Stimulated activated CD8-positive, alpha-beta memory T cell treated with anti-CD3 and anti-CD28 coated beads, Interleukin-12 subunit alpha, Interleukin-12 subunit beta, amount 100 ng/mL, for 24 hours (primary cell): ENCODE measurements at regions not wholly inside any gene's neighbourhood (a gene's known extent, or its start where the extent isn't known, plus 50 kb on each side); places are given as distances from the start of the nearest gene placed in this dataset.
"Not testable (repeated sequence)": the region's sequence is repeated elsewhere in the genome, so short reads cannot be mapped to it uniquely, and the experiment has no call there.

ENCODE experiments used
- DNase-seq: peaks from one replicate; pipeline ENCODE4 v3.0.0-alpha.2; 2020; ENCODE audit errors: extremely low read depth

GRCh38 chr1:121573881-121574504 is 389.2 kb downstream of the SRGAP2C start:
- DNase-seq, result not testable (repeated sequence)

GRCh38 chr1:121574505-121574899 is 389.7 kb downstream of the SRGAP2C start:
- not testable (repeated sequence) for DNase-seq

- DNase-seq, result not testable (repeated sequence)
These were observed 398.1 kb downstream of the SRGAP2C start for GRCh38 chr1:121582898-121583297.

- no peak for DNase-seq
These were observed 401.8 kb downstream of the SRGAP2C start for GRCh38 chr1:121586369-121587229.

- no peak for DNase-seq
These were observed 402.4 kb downstream of the SRGAP2C start for GRCh38 chr1:121587230-121587569.

GRCh38 chr1:121587777-121588176 is 403.0 kb downstream of the SRGAP2C start:
- no peak for DNase-seq

GRCh38 chr1:121594096-121594495 is 409.3 kb downstream of the SRGAP2C start:
- no peak for DNase-seq

GRCh38 chr1:121595089-121595488 is 410.3 kb downstream of the SRGAP2C start:
- DNase-seq, result no peak

GRCh38 chr1:121604843-121605444 is 420.2 kb downstream of the SRGAP2C start:
- DNase-seq, result not testable (repeated sequence)

GRCh38 chr1:121607499-121607898 is 422.7 kb downstream of the SRGAP2C start:
- not testable (repeated sequence) for DNase-seq
